ENCODE measurements at regions not wholly inside any gene's neighbourhood (a gene's known extent, or its start where the extent isn't known, plus 50 kb on each side); places are given as distances from the start of the nearest gene placed in this dataset.
"Not testable (repeated sequence)": the region's sequence is repeated elsewhere in the genome, so short reads cannot be mapped to it uniquely, and the experiment has no call there.

DNA sequence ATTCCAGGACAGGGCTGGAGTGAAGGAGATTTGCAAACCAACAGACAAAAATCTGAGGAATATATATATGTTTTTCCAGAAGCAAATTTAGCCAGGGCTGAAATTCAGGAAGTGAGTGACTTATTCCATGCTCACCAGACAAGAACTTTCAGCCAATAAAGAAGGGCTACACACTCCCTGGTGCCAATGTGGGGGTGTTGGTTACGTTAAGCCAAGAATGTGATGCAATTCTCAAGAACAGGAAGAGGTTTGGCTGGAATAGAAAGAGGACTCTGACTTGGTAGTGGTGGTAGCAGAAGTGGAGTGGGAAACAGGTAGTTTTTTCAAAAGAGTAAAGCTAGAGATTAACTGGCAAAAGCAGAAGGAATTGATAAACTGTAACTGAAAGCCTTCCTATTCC is 80.6 kb upstream of the NOTCH2NLA start:
- TF ChIP-seq, protein P1, sequence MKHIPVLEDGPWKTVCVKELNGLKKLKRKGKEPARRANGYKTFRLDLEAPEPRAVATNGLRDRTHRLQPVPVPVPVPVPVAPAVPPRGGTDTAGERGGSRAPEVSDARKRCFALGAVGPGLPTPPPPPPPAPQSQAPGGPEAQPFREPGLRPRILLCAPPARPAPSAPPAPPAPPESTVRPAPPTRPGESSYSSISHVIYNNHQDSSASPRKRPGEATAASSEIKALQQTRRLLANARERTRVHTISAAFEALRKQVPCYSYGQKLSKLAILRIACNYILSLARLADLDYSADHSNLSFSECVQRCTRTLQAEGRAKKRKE (CRISPR knock-in tag; IDR thresholded peaks at IDR 0.05; ENCODE audit: low read depth), result not testable (repeated sequence)
- TF ChIP-seq, protein P2, sequence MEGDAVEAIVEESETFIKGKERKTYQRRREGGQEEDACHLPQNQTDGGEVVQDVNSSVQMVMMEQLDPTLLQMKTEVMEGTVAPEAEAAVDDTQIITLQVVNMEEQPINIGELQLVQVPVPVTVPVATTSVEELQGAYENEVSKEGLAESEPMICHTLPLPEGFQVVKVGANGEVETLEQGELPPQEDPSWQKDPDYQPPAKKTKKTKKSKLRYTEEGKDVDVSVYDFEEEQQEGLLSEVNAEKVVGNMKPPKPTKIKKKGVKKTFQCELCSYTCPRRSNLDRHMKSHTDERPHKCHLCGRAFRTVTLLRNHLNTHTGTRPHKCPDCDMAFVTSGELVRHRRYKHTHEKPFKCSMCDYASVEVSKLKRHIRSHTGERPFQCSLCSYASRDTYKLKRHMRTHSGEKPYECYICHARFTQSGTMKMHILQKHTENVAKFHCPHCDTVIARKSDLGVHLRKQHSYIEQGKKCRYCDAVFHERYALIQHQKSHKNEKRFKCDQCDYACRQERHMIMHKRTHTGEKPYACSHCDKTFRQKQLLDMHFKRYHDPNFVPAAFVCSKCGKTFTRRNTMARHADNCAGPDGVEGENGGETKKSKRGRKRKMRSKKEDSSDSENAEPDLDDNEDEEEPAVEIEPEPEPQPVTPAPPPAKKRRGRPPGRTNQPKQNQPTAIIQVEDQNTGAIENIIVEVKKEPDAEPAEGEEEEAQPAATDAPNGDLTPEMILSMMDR (IDR thresholded peaks at IDR 0.05), result not testable (repeated sequence)
- not testable (repeated sequence) for TF ChIP-seq REST (IDR thresholded peaks at IDR 0.05); CHD2 (IDR thresholded peaks at IDR 0.05; ENCODE audit: low read length, partially characterized antibody); SREBF2 (IDR thresholded peaks at IDR 0.05); POLR2A (IDR thresholded peaks at IDR 0.05; ENCODE audit: low read length); POLR2AphosphoS2 (conservative IDR thresholded peaks at IDR 0.05; ENCODE audit: low read length); JUN (IDR thresholded peaks at IDR 0.05); RAD21 (conservative IDR thresholded peaks at IDR 0.05 in 1 of 2, IDR thresholded peaks at IDR 0.05 in 1 of 2); HOXB13 (CRISPR knock-in tag; IDR thresholded peaks at IDR 0.05; ENCODE audit: low read depth); KDM1A (IDR thresholded peaks at IDR 0.05; ENCODE audit: low read depth); EP300 (IDR thresholded peaks at IDR 0.05)
- TF ChIP-seq, protein P3, sequence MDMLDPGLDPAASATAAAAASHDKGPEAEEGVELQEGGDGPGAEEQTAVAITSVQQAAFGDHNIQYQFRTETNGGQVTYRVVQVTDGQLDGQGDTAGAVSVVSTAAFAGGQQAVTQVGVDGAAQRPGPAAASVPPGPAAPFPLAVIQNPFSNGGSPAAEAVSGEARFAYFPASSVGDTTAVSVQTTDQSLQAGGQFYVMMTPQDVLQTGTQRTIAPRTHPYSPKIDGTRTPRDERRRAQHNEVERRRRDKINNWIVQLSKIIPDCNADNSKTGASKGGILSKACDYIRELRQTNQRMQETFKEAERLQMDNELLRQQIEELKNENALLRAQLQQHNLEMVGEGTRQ (IDR thresholded peaks at IDR 0.05), result not testable (repeated sequence)
- TF ChIP-seq, protein P4, sequence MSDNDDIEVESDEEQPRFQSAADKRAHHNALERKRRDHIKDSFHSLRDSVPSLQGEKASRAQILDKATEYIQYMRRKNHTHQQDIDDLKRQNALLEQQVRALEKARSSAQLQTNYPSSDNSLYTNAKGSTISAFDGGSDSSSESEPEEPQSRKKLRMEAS (IDR thresholded peaks at IDR 0.05), result not testable (repeated sequence)

Measured in A549 (cell line).